ENCODE measurements at regions not wholly inside any gene's neighbourhood (a gene's known extent, or its start where the extent isn't known, plus 50 kb on each side); places are given as distances from the start of the nearest gene placed in this dataset.

DNA sequence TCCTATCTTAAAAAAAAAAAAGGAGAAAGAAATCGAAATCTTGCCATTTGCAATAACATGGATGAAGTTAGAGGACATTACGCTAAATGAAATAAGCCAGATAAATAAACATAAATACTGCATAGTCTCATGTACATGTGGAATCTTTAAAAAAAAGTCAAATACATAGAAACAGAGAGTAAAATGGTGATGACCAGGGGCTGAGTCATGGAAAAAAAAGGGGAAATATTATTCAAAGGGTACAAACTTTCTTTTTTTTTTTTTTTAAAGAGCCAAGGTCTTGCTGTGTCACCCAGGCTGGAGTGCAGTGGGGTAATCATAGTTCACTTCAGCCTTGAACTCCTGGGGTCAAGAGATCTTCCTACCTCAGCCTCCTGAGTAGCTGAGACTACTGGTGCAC, 310.1 kb downstream of the ZNF608 start:
- Histone ChIP-seq H3K27me3 (ENCODE audit: control insufficient read depth, insufficient read depth, low read length) (no peaks in the 10 kb centered on the region), H3K4me1 (ENCODE audit: control insufficient read depth, insufficient read depth, low read length) (peaks cover 2% of the 10 kb centered on the region; the same call in 1 of the 2 replicates), H3K9me3 (ENCODE audit: control insufficient read depth, insufficient read depth, low read length) (no peaks in the 10 kb centered on the region), H3K4me3 (ENCODE audit: low read length) (no peak overlapping the region), H3K27ac (ENCODE audit: low read length) (no peak overlapping the region), H3K36me3 (ENCODE audit: control insufficient read depth, insufficient read depth, low read length) (no peaks in the 10 kb centered on the region)
- no CpG with 5 or more reads among the region's 2 CpGs for WGBS (ENCODE audit: insufficient coverage, insufficient read length)
- no peak for DNase-seq (ENCODE audit: low read depth, low spot score)

DNA sequence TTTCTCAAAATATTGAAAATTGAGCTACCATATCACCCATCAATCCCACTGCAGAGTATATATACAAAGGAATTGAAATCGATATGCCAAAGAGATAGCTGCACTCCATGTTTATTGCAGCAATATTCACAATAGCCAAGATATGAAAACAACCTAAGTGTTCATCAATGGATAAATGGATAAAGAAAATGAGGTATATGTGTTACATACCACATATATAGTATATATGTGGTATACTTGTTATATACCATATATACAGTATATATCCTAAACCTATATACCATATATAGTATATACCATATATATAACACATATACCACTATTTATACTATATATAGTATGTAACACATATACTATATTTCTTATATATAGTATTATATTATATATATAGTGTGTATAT, 313.3 kb downstream of the ZNF608 start:
- DNase-seq (ENCODE audit: low read depth, low spot score), result no peak
- Histone ChIP-seq H3K9me3 (ENCODE audit: control insufficient read depth, insufficient read depth, low read length) (no peaks in the 10 kb centered on the region), H3K36me3 (ENCODE audit: control insufficient read depth, insufficient read depth, low read length) (no peaks in the 10 kb centered on the region), H3K4me3 (ENCODE audit: low read length) (no peak overlapping the region), H3K4me1 (ENCODE audit: control insufficient read depth, insufficient read depth, low read length) (0 out of 2 replicates have a peak, but pooled peaks cover under 1% of the 10 kb centered on the region), H3K27me3 (ENCODE audit: control insufficient read depth, insufficient read depth, low read length) (no peaks in the 10 kb centered on the region), H3K27ac (ENCODE audit: low read length) (no peak overlapping the region)
- WGBS (ENCODE audit: insufficient coverage, insufficient read length), result no CpG with 5 or more reads among the region's 1 CpG

DNA sequence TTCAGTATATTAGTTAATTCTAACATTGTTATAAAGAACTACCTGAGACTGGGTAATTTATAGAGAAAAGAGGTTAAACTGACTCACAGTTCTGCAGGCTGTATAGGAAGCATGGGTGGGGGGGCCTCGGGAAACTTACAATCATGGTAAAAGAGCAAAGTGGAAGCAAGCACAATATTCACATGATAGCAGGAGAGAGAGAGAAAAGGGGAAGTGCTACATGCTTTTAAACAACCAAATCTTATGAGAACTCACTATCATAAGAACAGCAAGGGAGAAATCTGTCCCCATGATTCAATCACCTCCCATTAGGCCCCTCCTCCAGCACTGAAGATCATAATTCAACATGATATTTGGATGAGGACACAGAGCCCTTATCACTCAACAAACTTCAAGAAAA, 324.9 kb downstream of the ZNF608 start:
- no peaks in the 10 kb centered on the region for H3K4me1 ChIP-seq (ENCODE audit: control insufficient read depth, insufficient read depth, low read length)
- H3K27me3 ChIP-seq (ENCODE audit: control insufficient read depth, insufficient read depth, low read length), result no peaks in the 10 kb centered on the region
- no peak overlapping the region for H3K4me3 ChIP-seq (ENCODE audit: low read length)
- H3K27ac ChIP-seq (ENCODE audit: low read length), result no peak overlapping the region
- WGBS (ENCODE audit: insufficient coverage, insufficient read length), result no CpG with 5 or more reads among the region's 1 CpG
- 0 out of 2 replicates have a peak, but pooled peaks cover 2% of the 10 kb centered on the region for H3K9me3 ChIP-seq (ENCODE audit: control insufficient read depth, insufficient read depth, low read length)
- DNase-seq (ENCODE audit: low read depth, low spot score), result no peak
- H3K36me3 ChIP-seq (ENCODE audit: control insufficient read depth, insufficient read depth, low read length), result 0 out of 2 replicates have a peak, but pooled peaks cover 3% of the 10 kb centered on the region

DNA sequence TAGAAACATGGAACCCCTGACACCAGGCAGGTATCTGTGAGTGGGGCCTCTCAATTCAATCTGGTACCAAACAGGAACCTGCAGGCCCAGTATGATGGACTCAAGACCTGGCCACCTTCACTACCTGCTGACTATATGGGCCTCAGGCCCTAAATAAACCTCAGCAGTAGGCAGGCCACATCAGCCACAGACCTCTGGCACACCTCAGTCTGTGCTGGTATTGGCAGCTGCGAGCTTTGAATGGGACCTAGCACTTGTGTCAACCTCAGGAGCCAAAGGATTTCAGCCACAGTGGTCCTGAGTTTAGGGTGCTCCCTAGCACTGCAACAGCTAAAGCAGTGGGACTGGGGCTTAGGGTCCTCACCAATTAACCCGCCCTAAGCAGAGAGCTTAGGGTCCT, 325.5 kb downstream of the ZNF608 start:
- 0 out of 2 replicates have a peak, but pooled peaks cover 2% of the 10 kb centered on the region for H3K9me3 ChIP-seq (ENCODE audit: control insufficient read depth, insufficient read depth, low read length)
- WGBS (ENCODE audit: insufficient coverage, insufficient read length), result no CpG with 5 or more reads among the region's 2 CpGs
- no peak overlapping the region for H3K4me3 ChIP-seq (ENCODE audit: low read length)
- H3K27ac ChIP-seq (ENCODE audit: low read length), result no peak overlapping the region
- no peaks in the 10 kb centered on the region for H3K27me3 ChIP-seq (ENCODE audit: control insufficient read depth, insufficient read depth, low read length)
- no peak for DNase-seq (ENCODE audit: low read depth, low spot score)
- no peaks in the 10 kb centered on the region for H3K4me1 ChIP-seq (ENCODE audit: control insufficient read depth, insufficient read depth, low read length)
- H3K36me3 ChIP-seq (ENCODE audit: control insufficient read depth, insufficient read depth, low read length), result 0 out of 2 replicates have a peak, but pooled peaks cover 3% of the 10 kb centered on the region

DNA sequence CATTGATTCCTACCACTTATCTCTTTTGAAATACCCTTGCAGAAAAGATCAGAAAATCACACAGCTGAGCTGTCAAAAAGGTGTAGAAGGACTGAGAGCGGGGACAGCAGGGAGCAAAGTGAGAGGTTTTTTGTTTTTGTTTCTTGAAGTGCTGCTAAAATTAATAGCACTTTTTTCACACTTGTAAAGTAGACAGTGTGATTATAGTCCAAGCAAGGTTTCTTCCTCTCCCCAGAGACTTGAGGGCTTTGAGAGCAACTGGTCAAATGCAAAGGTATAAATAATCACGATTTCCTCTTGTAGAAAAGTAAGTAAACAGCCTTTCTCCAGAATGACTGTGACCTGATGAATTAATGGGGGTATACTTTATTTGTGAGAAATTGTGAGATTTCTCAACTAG, 326.9 kb downstream of the ZNF608 start:
- WGBS (ENCODE audit: insufficient coverage, insufficient read length), result no CpG with 5 or more reads among the region's 2 CpGs

DNA sequence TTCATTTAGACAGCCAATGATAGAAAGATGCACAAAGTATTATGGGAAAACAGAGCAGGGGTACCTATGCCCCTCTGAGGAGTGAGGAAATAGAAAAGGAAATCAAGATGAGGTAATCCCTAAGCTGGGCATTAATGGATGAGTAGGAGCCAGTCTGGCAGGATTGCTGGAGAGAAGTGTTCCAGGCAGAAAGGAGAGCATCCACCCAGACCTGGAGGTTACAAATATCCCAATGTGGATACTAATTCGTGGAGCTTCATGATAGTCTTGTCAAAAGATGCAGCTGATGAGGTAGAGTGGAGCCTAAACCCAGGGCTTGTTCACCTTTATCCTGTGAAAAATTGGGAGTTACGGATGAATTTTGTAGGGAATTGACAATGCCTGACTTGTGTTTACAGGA, 328.0 kb downstream of the ZNF608 start:
- Histone ChIP-seq H3K9me3 (ENCODE audit: control insufficient read depth, insufficient read depth, low read length) (0 out of 2 replicates have a peak, but pooled peaks cover 2% of the 10 kb centered on the region), H3K4me3 (ENCODE audit: low read length) (no peak overlapping the region), H3K4me1 (ENCODE audit: control insufficient read depth, insufficient read depth, low read length) (no peaks in the 10 kb centered on the region), H3K27me3 (ENCODE audit: control insufficient read depth, insufficient read depth, low read length) (no peaks in the 10 kb centered on the region), H3K36me3 (ENCODE audit: control insufficient read depth, insufficient read depth, low read length) (0 out of 2 replicates have a peak, but pooled peaks cover 3% of the 10 kb centered on the region), H3K27ac (ENCODE audit: low read length) (no peak overlapping the region)
- no peak for DNase-seq (ENCODE audit: low read depth, low spot score)
- WGBS (ENCODE audit: insufficient coverage, insufficient read length), result no CpG with 5 or more reads among the region's 2 CpGs

More for the DNA sequence above, 326.9 kb downstream of the ZNF608 start:
- Histone ChIP-seq H3K4me3 (ENCODE audit: low read length) (no peak overlapping the region), H3K27ac (ENCODE audit: low read length) (no peak overlapping the region), H3K9me3 (ENCODE audit: control insufficient read depth, insufficient read depth, low read length) (0 out of 2 replicates have a peak, but pooled peaks cover 2% of the 10 kb centered on the region), H3K36me3 (ENCODE audit: control insufficient read depth, insufficient read depth, low read length) (0 out of 2 replicates have a peak, but pooled peaks cover 3% of the 10 kb centered on the region), H3K27me3 (ENCODE audit: control insufficient read depth, insufficient read depth, low read length) (no peaks in the 10 kb centered on the region), H3K4me1 (ENCODE audit: control insufficient read depth, insufficient read depth, low read length) (no peaks in the 10 kb centered on the region)
- no peak for DNase-seq (ENCODE audit: low read depth, low spot score)

DNA sequence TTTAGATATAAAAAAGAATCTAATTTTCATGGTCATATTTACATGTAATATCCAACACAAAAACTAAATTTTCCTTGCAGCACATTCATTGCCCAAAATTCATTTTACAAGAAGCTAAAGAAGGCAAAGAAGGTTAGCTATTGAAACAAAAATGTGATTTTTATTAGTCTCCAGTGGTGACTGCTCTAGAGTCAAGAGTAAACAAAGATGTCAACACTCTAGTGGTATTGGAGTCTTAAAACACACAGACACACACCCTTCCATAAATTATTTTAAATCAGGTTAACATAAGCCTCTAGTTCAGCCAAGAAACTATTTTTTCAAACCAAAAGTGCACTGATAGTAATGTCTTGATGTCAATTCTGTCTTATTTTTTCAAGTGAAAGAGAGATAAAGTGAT, 329.2 kb downstream of the ZNF608 start:
- H3K27ac ChIP-seq (ENCODE audit: low read length), result no peak overlapping the region
- H3K4me1 ChIP-seq (ENCODE audit: control insufficient read depth, insufficient read depth, low read length), result no peaks in the 10 kb centered on the region
- no peak for DNase-seq (ENCODE audit: low read depth, low spot score)
- no peak overlapping the region for H3K4me3 ChIP-seq (ENCODE audit: low read length)
- no peaks in the 10 kb centered on the region for H3K9me3 ChIP-seq (ENCODE audit: control insufficient read depth, insufficient read depth, low read length)
- no peaks in the 10 kb centered on the region for H3K27me3 ChIP-seq (ENCODE audit: control insufficient read depth, insufficient read depth, low read length)
- H3K36me3 ChIP-seq (ENCODE audit: control insufficient read depth, insufficient read depth, low read length), result no peaks in the 10 kb centered on the region

DNA sequence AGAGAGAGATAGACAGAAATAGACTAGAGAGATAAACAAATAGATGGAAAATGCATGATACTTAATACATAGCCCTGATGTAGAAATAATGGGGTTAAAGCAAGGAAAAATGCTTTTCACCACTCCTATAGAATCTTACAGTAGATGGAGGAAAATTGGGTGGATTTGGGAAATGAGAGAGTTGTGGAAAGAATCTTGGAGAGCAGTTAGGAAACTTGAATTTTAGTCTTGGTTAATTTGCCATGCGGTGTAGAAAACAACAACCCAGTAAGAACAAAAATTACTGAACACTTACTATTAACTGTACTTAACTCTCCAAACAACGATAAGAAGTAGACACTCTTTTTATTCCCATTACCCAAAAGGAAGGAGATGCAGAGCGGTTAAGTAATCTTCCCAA, 329.8 kb downstream of the ZNF608 start:
- WGBS (ENCODE audit: insufficient coverage, insufficient read length), result no CpG with 5 or more reads among the region's 3 CpGs
- Histone ChIP-seq H3K4me1 (ENCODE audit: control insufficient read depth, insufficient read depth, low read length) (no peaks in the 10 kb centered on the region), H3K27me3 (ENCODE audit: control insufficient read depth, insufficient read depth, low read length) (no peaks in the 10 kb centered on the region), H3K9me3 (ENCODE audit: control insufficient read depth, insufficient read depth, low read length) (no peaks in the 10 kb centered on the region), H3K27ac (ENCODE audit: low read length) (no peak overlapping the region), H3K4me3 (ENCODE audit: low read length) (no peak overlapping the region), H3K36me3 (ENCODE audit: control insufficient read depth, insufficient read depth, low read length) (no peaks in the 10 kb centered on the region)
- DNase-seq (ENCODE audit: low read depth, low spot score), result no peak

DNA sequence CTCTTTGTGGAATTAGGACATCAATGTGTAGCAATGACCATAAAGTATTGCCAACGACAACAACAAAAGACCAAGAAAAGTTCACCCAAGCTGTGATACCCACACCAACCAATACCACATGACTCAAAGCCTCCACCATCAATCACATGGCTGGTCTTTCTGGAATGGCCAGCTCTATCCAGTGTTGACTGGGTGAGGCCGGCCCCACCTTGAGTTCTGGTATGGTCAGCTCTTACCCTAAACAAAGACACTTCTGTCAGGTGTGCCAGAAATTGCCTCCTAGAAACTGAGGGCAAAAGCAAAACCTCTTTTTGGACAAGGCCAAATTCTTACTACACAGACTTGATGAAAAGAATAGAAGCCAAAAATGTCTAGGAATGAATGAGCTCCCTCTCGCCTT, 331.5 kb downstream of the ZNF608 start:
- no CpG with 5 or more reads among the region's 3 CpGs for WGBS (ENCODE audit: insufficient coverage, insufficient read length)

DNA sequence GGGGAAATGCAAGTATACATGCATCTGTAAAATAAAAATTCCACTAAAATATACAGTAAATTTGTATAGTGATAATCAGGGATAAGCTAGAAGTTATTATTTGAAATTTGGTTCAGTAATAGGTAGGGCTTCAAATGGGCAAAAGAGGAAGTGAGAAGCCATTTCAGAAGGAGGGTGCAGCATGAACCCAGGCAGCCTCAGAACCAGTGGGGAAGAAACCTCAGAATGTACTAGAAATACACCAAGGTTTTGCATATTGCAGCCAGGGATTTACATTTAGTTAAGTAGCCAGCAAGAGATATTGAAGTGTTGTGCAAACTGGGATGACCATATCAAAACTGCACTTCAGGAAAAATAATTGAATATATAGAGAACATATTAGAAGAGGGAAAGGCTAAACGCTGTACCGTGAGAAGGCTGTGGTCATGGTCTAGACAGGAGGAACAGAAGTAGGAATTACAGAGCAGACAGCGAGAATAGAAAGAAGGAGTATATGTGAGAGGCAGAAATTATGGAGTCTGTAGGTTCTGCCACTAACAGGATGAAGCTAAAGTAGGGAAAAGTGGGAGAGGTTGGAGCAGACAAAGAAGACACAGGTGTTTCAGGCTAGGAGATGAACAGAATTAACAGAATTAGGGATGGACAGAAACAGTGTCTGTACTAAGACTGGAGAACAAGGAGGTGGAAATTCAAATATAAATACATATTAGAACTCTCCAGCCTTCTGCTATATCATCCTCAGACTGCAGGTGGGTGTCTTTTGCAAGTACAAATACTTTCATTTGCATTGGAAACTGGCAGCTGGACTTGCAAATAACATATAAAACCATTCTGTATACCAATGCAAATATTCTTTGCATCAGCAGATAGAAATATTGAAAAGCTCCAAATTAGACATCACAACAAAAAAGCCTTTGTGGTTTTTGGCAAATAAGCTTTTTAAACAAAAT, 335.6 kb downstream of the ZNF608 start:
- Histone ChIP-seq H3K4me3 (ENCODE audit: low read length) (no peak overlapping the region), H3K9me3 (ENCODE audit: control insufficient read depth, insufficient read depth, low read length) (no peaks in the 10 kb centered on the region), H3K36me3 (ENCODE audit: control insufficient read depth, insufficient read depth, low read length) (no peaks in the 10 kb centered on the region), H3K27ac (ENCODE audit: low read length) (no peak overlapping the region), H3K27me3 (ENCODE audit: control insufficient read depth, insufficient read depth, low read length) (no peaks in the 10 kb centered on the region), H3K4me1 (ENCODE audit: control insufficient read depth, insufficient read depth, low read length) (no peaks in the 10 kb centered on the region)
- no CpG with 5 or more reads among the region's 3 CpGs for WGBS (ENCODE audit: insufficient coverage, insufficient read length)
- no peak for DNase-seq (ENCODE audit: low read depth, low spot score)

More for the DNA sequence above, 331.5 kb downstream of the ZNF608 start:
- DNase-seq (ENCODE audit: low read depth, low spot score), result no peak
- Histone ChIP-seq H3K36me3 (ENCODE audit: control insufficient read depth, insufficient read depth, low read length) (no peaks in the 10 kb centered on the region), H3K9me3 (ENCODE audit: control insufficient read depth, insufficient read depth, low read length) (no peaks in the 10 kb centered on the region), H3K27ac (ENCODE audit: low read length) (no peak overlapping the region), H3K4me1 (ENCODE audit: control insufficient read depth, insufficient read depth, low read length) (no peaks in the 10 kb centered on the region), H3K27me3 (ENCODE audit: control insufficient read depth, insufficient read depth, low read length) (no peaks in the 10 kb centered on the region), H3K4me3 (ENCODE audit: low read length) (no peak overlapping the region)

Data from iPS DF 6.9 (cell line).